HCT116 (cell line): ENCODE measurements at regions not wholly inside any gene's neighbourhood (a gene's known extent, or its start where the extent isn't known, plus 50 kb on each side); places are given as distances from the start of the nearest gene placed in this dataset.
"Not testable (repeated sequence)": the region's sequence is repeated elsewhere in the genome, so short reads cannot be mapped to it uniquely, and the experiment has no call there.

Experiments used
- CBX3 ChIP-seq: IDR thresholded peaks from 2 replicates; pipeline ENCODE4 v1.6.1; 2012; ENCODE audit warnings: low read depth
- CTCF ChIP-seq, 3 experiments: fragments of 200-600 bp in 1 of 3; sonication (generic) in 1 of 3; IDR thresholded peaks in 2 of 3; conservative IDR thresholded peaks in 1 of 3; 2 replicates each; pipeline ENCODE4 v1.5.1; 2012 to 2017; ENCODE audit warnings: low read depth in 2 of 3, low read length in 2 of 3, antibody characterized with exemption in 1 of 3, borderline replicate concordance in 1 of 3, control low read depth in 1 of 3, mild to moderate bottlenecking in 1 of 3, mixed read lengths in 1 of 3, mixed run types in 1 of 3, moderate library complexity in 1 of 3; ENCODE audit not compliant: insufficient read depth in 1 of 3
- JUND ChIP-seq: IDR thresholded peaks from 2 replicates; pipeline ENCODE4 v1.6.1; 2012
- POLR2A ChIP-seq: IDR thresholded peaks from 2 replicates; pipeline ENCODE4 v1.7.0; 2011; ENCODE audit warnings: borderline replicate concordance; ENCODE audit not compliant: insufficient read depth, insufficient read length; ENCODE audit errors: extremely low read depth
- REST ChIP-seq: IDR thresholded peaks from 2 replicates; pipeline ENCODE4 v1.6.1; 2012; ENCODE audit warnings: low read depth
- TCF7L2 ChIP-seq: IDR thresholded peaks from 2 replicates; pipeline ENCODE4 v1.7.0; 2011; ENCODE audit warnings: borderline replicate concordance, inconsistent platforms; ENCODE audit not compliant: insufficient read depth, insufficient read length; ENCODE audit errors: extremely low read depth

- not testable (repeated sequence) for TF ChIP-seq CBX3; TCF7L2; CTCF (IDR thresholded peaks at IDR 0.05 in 2 of 3, conservative IDR thresholded peaks at IDR 0.05 in 1 of 3; ENCODE audit: borderline replicate concordance in 1 of 3, insufficient read depth in 1 of 3, low read depth in 2 of 3, low read length in 2 of 3); JUND; POLR2A; REST
Observed at GRCh38 chr16:16507041-16507440, 128.1 kb downstream of the NPIPA7 start.
